GM19043 (cell line): ENCODE measurements at regions not wholly inside any gene's neighbourhood (a gene's known extent, or its start where the extent isn't known, plus 50 kb on each side); places are given as distances from the start of the nearest gene placed in this dataset.

Experiments
- ATAC-seq: cut with Tn5 transposase; IDR thresholded peaks from one replicate; pipeline ENCODE4 v1.9.1; 2021; ENCODE audit warnings: low read depth; ENCODE audit not compliant: unreplicated experiment

DNA sequence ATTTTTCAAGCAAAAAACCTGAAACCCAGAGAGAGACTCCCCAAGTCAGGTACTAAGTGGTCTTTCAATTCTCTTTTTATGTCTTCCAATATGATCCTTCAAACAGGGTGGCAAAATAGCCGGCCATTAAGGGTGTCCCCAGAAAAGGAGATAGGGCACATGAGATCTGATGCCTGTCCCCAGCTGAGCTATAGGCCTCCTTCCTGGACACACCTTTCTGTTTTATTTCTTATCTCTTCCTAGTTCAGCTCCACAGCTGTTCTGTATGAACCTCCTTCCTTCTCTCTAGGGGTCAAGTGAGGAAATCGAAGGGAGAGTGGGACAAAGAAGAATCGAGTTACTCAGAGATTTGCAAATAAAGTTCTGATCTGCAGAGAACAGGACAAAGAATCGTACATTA is 112.4 kb upstream of the ATP1A1 start:
- no peak for ATAC-seq

DNA sequence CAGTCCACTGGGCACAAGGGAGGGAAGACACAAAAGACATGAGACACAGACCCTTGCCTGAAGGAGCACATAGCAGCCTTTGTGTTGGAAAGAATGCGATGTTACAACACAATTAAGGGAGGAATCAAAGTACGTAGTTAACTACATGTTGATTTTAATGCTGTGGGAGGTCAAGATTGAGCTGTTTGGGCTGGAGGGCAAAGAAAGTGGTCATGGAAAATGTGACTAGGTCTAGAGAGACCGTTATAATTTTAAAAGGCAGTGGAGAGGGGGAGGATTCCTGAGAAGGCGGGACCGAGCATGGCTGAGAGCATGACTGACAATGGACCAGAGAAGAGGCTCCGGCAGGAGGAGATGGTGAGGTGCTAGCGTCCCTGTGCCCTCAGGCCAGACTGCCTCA is 111.8 kb upstream of the ATP1A1 start:
- ATAC-seq: no peak

DNA sequence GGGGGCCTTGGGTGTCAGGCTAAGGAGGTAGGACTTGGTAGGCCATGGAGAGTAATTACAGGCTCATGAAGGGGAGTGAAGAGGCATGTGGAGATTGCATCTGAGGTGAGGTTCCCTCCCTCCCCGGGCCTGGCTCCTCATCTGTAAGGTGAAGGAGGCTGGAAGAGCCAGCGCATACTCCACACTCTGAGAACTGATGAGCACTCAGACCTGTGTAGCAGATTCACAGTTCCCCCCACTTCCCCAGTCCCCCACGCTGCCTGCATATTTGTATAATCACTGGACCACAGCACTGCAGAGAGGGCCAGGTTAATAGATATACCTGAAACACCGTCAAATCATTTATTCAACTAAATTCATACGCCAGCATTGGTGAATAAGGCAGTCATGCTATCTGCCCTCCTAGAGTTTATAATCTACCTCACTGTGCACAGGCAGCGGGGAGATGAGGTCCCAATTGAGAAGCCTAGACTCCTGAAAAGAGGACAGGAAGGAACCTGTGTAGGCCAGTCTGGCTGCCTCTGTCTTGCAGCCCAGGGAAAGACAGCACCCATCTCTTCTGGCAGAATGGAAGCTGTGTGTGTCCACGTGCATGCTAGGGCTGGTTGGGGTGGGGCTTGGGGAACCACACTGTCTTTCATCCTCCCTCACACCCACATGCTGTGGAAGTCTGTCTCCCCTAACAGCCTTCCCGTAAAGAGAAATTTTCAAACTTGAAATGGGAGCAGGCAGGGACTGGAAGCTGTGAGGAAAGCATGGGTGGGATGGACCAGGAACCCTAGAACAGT is 110.6 kb upstream of the ATP1A1 start:
- ATAC-seq: no peak

DNA sequence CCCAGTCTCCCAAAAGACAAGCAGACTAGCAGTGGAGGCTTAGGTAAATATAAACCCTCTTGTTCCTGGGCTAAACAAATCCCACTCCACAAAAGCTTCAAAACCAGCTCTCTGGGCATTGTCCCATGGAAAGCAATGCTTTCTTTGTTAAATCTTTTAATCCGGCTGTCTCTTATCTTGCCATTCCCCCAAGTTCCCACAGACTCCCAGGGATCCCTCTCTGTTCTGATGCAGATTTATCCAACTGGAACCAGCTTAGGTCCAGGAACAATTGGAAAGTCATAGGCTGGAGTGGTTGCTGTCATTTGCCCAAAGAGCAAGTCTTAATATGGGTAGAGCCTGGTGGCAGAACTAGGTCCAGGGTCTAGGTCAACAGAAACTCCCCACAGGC is 110.1 kb upstream of the ATP1A1 start:
- no peak for ATAC-seq

DNA sequence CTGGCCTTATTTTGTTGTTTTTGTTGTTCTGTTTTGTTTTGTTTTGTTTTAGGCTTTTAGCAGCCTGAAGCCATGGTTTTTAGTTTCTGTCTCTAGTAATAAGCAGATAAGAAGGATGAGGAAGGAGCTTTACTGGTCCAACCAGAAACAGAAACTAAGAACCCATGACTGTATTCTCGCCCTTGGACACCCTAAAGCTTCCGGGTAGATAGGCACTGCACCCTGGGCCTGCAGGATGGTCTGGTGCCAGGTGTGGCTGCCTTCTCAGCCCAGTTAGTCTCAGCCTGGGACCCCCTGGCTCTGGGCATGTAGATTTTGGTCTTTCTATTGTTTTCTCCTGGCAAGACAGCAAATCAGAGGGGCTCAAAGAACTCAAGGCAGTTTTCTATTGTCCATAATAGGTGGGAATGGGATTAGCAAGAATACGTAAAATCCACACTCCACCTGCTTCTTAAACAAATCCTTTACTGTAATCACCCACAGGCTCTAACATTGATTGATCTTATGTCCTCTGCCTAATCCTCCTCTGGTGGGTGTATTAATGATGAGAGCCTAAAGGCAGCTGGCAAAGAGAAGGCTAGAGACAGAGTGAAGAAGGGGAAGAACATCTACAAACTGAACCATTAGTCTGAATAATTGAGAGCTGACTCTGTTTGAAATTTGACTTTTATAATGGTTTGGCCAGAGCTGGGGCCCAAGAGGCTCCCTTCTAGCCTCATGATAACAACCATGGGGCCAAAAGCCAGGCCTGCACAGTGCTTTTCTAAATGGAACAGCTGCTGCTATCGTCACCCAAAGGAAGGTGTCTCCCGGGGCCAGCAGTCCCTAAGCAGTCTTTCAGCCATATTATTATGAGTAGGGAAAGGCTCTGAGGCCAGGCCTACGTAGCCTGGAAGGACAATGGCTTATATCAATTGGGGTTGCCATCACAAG is 106.8 kb upstream of the ATP1A1 start:
- no peak for ATAC-seq

DNA sequence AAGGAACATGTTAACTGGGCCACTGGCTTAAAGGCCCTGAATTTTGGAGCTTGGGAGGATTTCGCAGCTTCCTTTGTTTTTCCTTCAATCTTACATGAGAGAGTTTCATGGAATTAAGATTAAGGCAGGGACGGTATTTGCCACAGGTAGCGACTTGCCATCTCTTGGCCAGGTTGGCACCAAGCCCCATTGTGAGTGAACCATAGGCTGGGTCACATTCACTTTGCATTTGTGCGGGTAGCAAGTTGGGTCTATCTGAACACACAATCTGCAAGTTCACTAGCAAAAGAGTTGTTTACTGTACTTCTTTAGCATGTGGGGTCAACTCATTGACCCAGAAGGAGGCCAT is 106.2 kb upstream of the ATP1A1 start:
- no peak for ATAC-seq

DNA sequence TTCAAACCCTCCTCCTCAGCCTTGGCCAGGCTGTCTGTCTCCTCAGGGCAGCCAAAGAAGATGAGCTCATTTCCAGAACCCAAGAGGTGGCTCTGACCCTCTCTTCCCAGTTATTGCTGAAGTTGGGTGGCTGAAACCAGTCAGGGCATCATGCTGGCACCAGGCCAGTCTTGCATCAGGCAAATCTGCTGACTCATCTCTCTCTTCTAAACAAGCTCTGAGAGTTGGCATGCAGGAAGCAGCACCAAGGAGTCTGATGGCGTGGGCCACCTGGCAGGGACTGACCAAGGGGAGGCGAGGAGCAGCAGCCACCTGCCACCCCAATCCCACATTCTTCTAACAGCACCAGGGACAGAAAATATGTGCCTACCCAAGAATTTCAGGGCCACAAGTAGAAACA is 104.8 kb upstream of the ATP1A1 start:
- ATAC-seq: no peak

DNA sequence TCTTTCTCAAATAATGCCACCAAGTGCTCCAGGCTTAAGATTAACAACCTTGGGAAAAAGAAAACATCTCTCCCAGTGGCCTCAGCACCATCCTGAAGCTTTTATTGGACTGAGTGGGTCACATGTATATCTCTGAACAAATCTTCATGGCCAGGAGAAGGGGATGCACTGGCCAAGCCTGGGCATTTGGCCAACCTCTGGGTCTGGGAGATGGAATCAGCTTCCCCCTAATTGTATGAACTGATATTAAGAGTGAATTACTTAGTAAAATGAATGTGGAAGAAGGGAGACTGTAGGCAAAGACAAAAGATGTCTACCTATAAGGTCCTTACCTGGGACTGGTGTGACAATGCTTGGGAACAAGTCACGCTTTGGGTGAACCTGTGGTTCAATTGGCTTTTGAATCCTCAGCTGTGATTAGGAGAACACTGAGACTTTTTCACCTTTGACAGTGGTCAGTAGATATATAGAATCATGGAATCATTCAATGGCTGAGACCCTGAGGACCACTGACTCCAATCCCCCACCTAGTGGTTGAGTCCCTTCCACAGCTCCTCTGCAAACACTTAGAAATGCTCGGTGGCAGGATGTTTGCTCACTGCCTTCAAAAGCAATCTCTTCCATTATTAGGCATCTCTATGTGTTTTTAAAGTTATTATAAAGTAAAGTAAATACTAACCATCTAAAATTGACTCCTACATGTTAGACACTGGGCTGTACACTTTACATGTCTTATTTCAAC is 102.6 kb upstream of the ATP1A1 start:
- no peak for ATAC-seq

DNA sequence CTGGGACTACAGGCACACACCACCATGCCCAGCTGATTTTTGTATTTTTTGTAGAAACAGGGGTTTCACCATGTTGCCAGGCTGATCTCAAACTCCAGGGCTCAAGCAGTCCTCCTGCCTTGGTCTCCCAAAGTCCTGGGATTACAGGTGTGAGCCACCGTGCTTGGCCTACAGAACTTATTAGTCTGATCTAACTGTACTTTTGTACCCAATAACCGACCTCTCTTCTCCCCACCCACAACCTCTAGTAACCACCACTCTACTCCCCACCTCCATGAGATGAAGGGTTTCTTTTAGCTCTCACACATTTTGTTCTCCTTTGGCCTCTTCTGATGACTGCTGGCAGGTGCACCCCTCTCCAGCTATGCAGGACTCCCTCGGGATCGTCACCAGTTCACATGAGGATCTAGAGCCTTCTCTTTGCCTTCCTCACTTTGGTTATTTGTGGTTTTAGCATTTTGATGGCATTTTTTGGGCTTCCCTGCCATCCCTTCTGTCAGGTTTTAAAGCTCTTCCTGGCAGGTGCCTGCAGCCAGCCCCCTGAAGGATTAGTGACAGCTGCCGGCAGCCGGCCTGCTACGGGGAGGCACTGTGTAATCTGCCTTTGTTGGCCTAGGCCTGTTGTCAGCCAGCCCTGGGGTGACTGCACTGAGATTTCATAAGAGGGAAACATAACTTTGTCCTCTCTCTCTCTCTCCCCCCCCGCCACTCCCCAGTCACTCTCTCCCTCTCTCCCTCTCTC is 99.8 kb upstream of the ATP1A1 start:
- ATAC-seq: no peak

DNA sequence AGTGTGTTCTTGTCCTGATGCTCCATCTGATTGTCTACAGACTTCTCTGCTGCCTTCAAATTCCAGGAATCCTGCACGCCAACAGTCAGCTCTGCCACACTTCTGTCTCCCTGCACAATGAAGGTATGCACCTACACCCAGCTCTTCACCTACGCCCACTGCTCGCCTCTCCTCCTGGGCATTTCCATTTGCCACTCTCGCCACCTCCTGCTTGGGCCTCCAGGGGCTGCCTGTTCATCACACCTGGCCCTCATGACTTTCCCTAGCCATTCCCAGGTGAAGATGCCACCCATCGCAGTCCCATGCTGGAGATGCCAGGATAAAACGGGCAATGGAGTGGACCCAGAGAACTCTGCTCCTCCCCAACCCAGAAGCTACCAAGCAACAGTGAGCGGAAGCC is 96.5 kb upstream of the ATP1A1 start:
- ATAC-seq: no peak

DNA sequence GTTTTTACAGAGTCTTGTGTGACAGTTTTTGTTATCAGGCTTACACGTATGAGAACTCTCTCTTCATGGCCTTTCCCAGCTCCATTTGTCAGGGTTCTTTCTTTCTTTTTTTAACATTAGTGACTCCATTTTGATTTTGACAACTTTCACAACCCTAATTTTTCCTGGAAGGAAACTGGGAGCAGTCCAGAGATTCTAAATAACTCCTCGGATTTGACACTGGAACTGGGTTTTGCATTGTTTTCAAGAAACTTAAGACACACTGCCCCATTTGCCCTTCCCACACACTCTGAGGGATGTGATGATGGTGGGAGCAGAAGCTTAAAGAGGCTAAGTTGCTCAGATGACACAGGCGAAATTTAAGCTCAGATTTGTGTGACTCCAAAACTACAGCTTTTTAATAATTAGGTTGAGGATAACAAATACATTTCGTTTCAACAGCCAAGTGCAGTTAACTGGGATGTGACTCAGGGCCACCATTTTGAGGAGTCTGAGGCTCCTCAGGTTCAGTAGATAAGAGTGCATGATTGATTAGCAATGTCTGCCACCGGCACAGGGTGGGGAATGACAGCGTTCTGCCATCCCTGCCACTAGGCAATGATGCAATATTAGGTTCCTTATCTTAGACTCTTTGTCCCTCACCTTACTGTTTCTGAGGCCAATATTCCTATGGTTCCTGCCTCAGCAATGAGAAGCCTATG is 95.1 kb upstream of the ATP1A1 start:
- ATAC-seq: no peak

DNA sequence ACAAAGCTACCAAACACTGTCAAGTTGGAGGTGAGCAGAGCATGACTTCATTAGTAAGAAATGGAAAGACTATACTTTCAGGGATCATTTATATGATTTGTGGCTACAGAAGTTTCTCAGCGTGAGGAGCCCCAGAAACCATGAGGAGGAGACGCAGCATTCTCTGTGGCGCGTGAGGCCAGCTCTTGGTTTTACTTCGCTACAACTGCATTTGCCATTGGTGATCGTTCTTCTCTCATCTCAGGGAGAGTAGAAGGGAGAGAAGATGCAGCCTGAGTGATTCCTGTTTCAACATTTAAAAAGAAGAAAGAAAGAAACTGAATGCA is 94.5 kb upstream of the ATP1A1 start:
- ATAC-seq: no peak

DNA sequence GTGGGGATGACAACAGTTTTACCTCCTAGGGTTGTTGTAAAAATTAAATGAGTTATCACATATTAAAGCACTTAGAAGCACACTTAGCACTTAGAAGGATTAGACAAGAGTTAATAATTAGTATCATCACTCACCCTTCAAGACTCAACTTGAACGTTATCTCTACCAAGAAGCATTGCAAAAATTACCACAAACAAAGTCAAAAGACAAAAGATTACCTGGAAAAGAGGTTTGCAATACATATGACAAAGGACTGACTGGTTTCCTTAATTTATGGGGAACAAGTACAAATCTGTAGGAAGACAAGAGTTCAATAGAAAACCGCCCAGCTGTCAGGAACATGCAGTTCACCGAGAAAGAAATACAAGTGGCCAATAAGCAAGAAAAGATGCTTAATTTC is 93.3 kb upstream of the ATP1A1 start:
- ATAC-seq: no peak

DNA sequence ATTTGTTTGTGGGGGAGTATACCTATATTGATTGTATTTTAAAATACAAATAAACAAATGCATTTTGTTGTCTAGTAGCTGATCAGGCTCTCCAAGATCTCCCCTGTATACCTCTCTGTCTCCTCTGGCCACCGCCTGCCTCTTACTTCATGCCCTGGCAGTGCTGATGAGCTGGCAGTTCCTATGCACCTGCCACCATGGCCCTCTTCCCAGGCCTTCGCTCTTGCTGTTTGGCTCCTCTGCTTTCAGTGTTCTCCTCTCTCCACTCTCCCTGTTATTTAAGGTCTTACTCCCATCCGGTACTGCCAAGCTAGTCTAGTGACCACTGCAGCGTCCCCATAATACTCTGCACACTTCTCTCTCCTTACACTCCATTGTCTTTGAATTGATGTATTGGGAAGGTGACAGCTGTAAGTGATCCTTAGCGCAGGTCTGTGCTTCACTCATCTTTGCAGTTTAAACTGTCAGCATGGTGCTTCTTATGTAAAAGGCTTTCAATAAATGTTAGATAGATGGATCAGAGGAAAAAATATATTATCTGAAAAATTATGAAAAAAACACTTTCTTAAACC is 88.1 kb upstream of the ATP1A1 start:
- ATAC-seq: no peak

DNA sequence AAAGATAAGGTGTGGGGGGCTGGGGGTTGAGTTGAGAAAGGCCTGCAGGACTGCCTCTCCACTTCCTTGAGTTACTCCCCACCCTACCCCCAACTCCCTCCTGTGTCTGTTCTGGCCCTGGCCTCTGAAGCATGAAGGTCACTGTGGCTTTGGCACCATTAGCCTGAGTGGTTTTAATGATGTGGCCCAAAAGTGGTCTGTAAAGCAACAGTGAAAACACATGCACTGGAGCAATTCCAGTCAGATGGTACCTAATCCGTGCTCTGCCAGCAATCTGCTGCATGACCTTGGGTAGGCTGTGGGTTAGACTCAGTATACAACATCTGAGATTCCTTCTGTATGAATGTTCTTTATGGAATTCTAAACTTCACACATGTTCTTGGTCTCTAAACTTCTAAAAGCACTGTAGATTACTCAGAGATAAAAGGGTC is 86.5 kb upstream of the ATP1A1 start:
- ATAC-seq: no peak

DNA sequence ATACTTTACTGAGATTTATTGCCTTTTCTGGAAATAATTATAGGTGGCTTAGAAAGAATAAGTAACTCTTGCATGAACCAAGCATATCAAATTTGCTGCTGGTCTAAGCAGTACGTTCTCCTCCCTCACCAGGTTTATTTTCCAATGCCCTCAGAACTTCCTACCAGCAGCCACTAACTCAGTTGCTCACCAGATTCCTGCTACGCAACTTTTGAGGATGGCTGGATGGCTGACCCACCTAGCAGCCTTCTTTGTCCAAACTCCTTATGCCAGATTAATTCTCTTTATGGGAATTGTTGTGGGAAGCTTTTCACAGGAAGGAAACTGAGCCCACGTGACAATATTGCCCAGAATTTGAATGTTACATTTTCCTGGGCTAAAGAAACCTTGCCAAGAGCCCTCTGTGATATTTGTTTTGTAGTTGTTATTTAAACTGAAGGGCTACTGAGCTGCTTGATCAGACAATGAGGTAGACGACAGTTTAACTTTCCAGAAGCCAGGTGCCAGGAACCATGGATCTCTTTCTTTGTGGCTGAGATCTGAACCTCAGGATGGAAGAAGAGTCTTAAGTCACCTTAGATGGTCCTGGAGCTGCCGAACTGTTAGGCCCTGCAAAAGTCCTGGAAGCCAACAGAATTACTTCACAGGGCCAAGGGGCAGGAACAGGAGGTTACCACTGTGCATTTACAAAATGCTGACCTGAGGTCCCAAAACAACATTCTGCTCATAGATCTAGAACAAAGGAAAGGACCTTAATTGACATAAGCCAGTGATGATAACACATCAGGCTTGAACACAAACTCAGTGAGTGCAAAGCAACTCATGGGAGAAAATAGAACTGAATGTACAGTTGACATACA is 85.5 kb upstream of the ATP1A1 start:
- ATAC-seq: peak; percentile 29

DNA sequence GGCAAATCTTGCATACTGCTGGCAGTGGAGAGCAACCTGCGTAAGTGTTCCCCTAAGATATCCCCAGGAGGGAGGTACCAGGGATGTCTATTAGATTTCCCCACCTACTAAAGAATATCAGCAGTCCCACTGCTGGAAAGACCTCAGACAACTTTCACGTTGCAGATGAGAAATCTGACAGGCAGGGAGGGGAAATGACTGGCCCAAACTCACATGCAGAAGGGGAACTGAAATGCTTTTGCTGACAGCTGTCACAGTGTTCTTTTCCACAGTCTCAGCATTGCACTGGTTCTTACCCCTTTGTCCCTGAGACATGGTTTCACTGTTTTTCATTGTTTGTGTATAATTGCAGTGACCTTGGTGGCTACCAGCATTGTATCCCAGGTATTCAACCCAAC is 84.8 kb upstream of the ATP1A1 start:
- ATAC-seq: peak; percentile 96

DNA sequence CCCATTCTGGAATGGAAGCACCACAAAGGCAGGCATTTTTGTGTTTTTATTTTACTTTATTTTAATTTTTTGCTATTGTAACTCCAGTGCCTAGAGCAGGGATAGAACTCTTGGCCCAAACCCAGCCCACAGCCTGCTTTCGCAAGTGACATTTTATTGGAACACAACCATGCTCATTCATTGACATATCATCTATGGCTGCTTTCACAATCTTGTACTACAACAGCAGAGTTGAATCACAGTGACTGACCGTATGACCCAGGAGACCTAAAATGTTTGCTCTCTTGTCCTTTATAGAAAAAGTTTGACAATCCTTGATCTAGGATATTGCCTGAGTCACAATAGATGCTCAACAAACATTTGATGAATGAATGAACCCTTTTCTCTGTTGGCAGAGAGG is 83.9 kb upstream of the ATP1A1 start:
- ATAC-seq: no peak
